Neural progenitor cell (in vitro differentiated cells): ENCODE measurements at regions not wholly inside any gene's neighbourhood (a gene's known extent, or its start where the extent isn't known, plus 50 kb on each side); places are given as distances from the start of the nearest gene placed in this dataset.

Experiments used
- DNase-seq: peaks from one replicate; pipeline ENCODE4 v3.0.0-alpha.2; 2016; ENCODE audit warnings: low spot score
- H2AFZ ChIP-seq: fragments of 200-600 bp; sonication (generic); replicated peaks from 2 replicates; pipeline ENCODE4 v1.6.1; 2016; ENCODE audit warnings: antibody characterized with exemption
- H3F3A ChIP-seq: fragments of 200-600 bp; sonication (generic); 2 replicates; pipeline ENCODE4 v1.6.1; 2016; ENCODE audit warnings: antibody characterized with exemption, low read depth
- H3K27ac ChIP-seq: fragments of 200-600 bp; sonication (generic); 2 replicates; pipeline ENCODE4 v1.5.1; 2016; ENCODE audit warnings: mild to moderate bottlenecking
- H3K27me3 ChIP-seq: fragments of 200-600 bp; sonication (generic); 2 replicates; pipeline ENCODE4 v1.6.1; 2016; ENCODE audit warnings: mild to moderate bottlenecking, moderate library complexity
- H3K36me3 ChIP-seq: fragments of 200-600 bp; sonication (generic); 2 replicates; pipeline ENCODE4 v1.5.1; 2016
- H3K4me1 ChIP-seq: fragments of 200-600 bp; sonication (generic); 2 replicates; pipeline ENCODE4 v1.6.1; 2016; ENCODE audit warnings: mixed run types
- H3K4me2 ChIP-seq: fragments of 200-600 bp; sonication (generic); 2 replicates; pipeline ENCODE4 v1.6.1; 2016
- H3K4me3 ChIP-seq: fragments of 200-600 bp; sonication (generic); 2 replicates; pipeline ENCODE4 v1.5.1; 2016
- H3K79me2 ChIP-seq: fragments of 200-600 bp; sonication (generic); 2 replicates; pipeline ENCODE4 v1.6.1; 2016; ENCODE audit warnings: low read depth
- H3K9ac ChIP-seq: fragments of 200-600 bp; sonication (generic); 2 replicates; pipeline ENCODE4 v1.6.1; 2016
- H3K9me3 ChIP-seq: fragments of 200-600 bp; sonication (generic); 2 replicates; pipeline ENCODE4 v1.5.1; 2016; ENCODE audit warnings: low read depth
- H4K20me1 ChIP-seq: fragments of 200-600 bp; sonication (generic); 2 replicates; pipeline ENCODE4 v1.6.1; 2016; ENCODE audit warnings: low read depth
- H3K27ac Mint-ChIP-seq: 3 replicates; pipeline ENCODE4 v1.8.0; 2021; ENCODE audit warnings: mixed read lengths
- H3K27me3 Mint-ChIP-seq: 2 replicates; pipeline ENCODE4 v1.8.0; 2022; ENCODE audit warnings: low read depth, mild to moderate bottlenecking, inconsistent platforms, moderate library complexity, mixed read lengths; ENCODE audit not compliant: insufficient read depth
- H3K36me3 Mint-ChIP-seq: 3 replicates; pipeline ENCODE4 v1.8.0; 2021; ENCODE audit warnings: mixed read lengths
- H3K4me1 Mint-ChIP-seq: 3 replicates; pipeline ENCODE4 v1.8.0; 2021; ENCODE audit warnings: mixed read lengths
- H3K4me3 Mint-ChIP-seq: 3 replicates; pipeline ENCODE4 v1.8.0; 2021; ENCODE audit warnings: mild to moderate bottlenecking, moderate library complexity, mixed read lengths
- H3K9me3 Mint-ChIP-seq: 3 replicates; pipeline ENCODE4 v1.8.0; 2020; ENCODE audit warnings: mixed read lengths
- CTCF ChIP-seq: fragments of 200-600 bp; sonication (generic); IDR thresholded peaks from 2 replicates; pipeline ENCODE4 v1.5.1; 2017; ENCODE audit warnings: antibody characterized with exemption, mild to moderate bottlenecking
- EZH2 ChIP-seq: fragments of 200-600 bp; sonication (generic); IDR thresholded peaks from 2 replicates; pipeline ENCODE4 v1.6.1; 2017; ENCODE audit warnings: antibody characterized with exemption, mild to moderate bottlenecking, moderate library complexity
- EZH2phosphoT487 ChIP-seq: fragments of 200-600 bp; sonication (generic); IDR thresholded peaks from 2 replicates; pipeline ENCODE4 v1.6.1; 2017; ENCODE audit warnings: antibody characterized with exemption

- H3K27ac Mint-ChIP-seq: no peak overlapping the region
- Histone ChIP-seq H3K9me3 (no peaks in the 10 kb centered on the region), H3K9ac (no peak overlapping the region), H2AFZ (no peak overlapping the region), H3K79me2 (no peaks in the 10 kb centered on the region), H3K27ac (no peak overlapping the region), H3F3A (no peaks in the 10 kb centered on the region), H3K4me1 (no peaks in the 10 kb centered on the region), H3K27me3 (no peaks in the 10 kb centered on the region), H3K4me2 (no peak overlapping the region), H3K36me3 (no peaks in the 10 kb centered on the region), H4K20me1 (no peaks in the 10 kb centered on the region), H3K4me3 (no peak overlapping the region)
- H3K9me3 Mint-ChIP-seq: no peaks in the 10 kb centered on the region
- H3K36me3 Mint-ChIP-seq: no peaks in the 10 kb centered on the region
- peaks cover 3% of the 10 kb centered on the region for H3K4me1 Mint-ChIP-seq
- H3K27me3 Mint-ChIP-seq: no peaks in the 10 kb centered on the region
- DNase-seq: no peak
- no peak for TF ChIP-seq EZH2
- no peak for TF ChIP-seq EZH2phosphoT487
- TF ChIP-seq CTCF: no peak
- no peak overlapping the region for H3K4me3 Mint-ChIP-seq
Measured at GRCh38 chr4:107192601-107193000, 156.5 kb upstream of the DKK2 start.

GRCh38 chr4:107187091-107187490 is 151.0 kb upstream of the DKK2 start:
- Histone ChIP-seq H3K9ac (no peak overlapping the region), H3K4me2 (no peak overlapping the region), H3K79me2 (no peaks in the 10 kb centered on the region), H3K27ac (no peak overlapping the region), H2AFZ (no peak overlapping the region), H3K4me3 (no peak overlapping the region), H3F3A (no peaks in the 10 kb centered on the region), H3K4me1 (no peaks in the 10 kb centered on the region), H3K27me3 (no peaks in the 10 kb centered on the region), H3K36me3 (no peaks in the 10 kb centered on the region), H4K20me1 (no peaks in the 10 kb centered on the region), H3K9me3 (no peaks in the 10 kb centered on the region)
- Mint-ChIP-seq H3K9me3 (no peaks in the 10 kb centered on the region), H3K27me3 (no peaks in the 10 kb centered on the region), H3K4me3 (no peak overlapping the region), H3K4me1 (no peaks in the 10 kb centered on the region), H3K36me3 (no peaks in the 10 kb centered on the region), H3K27ac (no peak overlapping the region)
- no peak for DNase-seq
- TF ChIP-seq EZH2phosphoT487 (no peak), EZH2 (no peak), CTCF (no peak)

GRCh38 chr4:107183155-107183774 is 147.2 kb upstream of the DKK2 start:
- Histone ChIP-seq H3K4me2 (no peak overlapping the region), H3K9ac (no peak overlapping the region), H2AFZ (no peak overlapping the region), H3K36me3 (no peaks in the 10 kb centered on the region), H3F3A (no peaks in the 10 kb centered on the region), H3K27me3 (no peaks in the 10 kb centered on the region), H3K4me1 (no peaks in the 10 kb centered on the region), H3K9me3 (no peaks in the 10 kb centered on the region), H4K20me1 (no peaks in the 10 kb centered on the region), H3K4me3 (no peak overlapping the region), H3K79me2 (no peaks in the 10 kb centered on the region), H3K27ac (no peak overlapping the region)
- Mint-ChIP-seq H3K4me3 (no peak overlapping the region), H3K36me3 (no peaks in the 10 kb centered on the region), H3K4me1 (no peaks in the 10 kb centered on the region), H3K27me3 (no peaks in the 10 kb centered on the region), H3K27ac (no peak overlapping the region), H3K9me3 (no peaks in the 10 kb centered on the region)
- TF ChIP-seq EZH2 (no peak), CTCF (peak; percentile 85)
- DNase-seq: peak; percentile 72
